GM19467 (cell line): ENCODE measurements at regions not wholly inside any gene's neighbourhood (a gene's known extent, or its start where the extent isn't known, plus 50 kb on each side); places are given as distances from the start of the nearest gene placed in this dataset.
"Not testable (repeated sequence)": the region's sequence is repeated elsewhere in the genome, so short reads cannot be mapped to it uniquely, and the experiment has no call there.

Experiments
- ATAC-seq: cut with Tn5 transposase; IDR thresholded peaks from one replicate; pipeline ENCODE4 v1.9.1; 2021; ENCODE audit warnings: mild to moderate bottlenecking, moderate library complexity; ENCODE audit not compliant: unreplicated experiment

GRCh38 chr2:199572571-199572970 lies 114.8 kb upstream of the SATB2 start:
- no peak for ATAC-seq

- no peak for ATAC-seq
Observed at GRCh38 chr2:199570934-199571333, 113.2 kb upstream of the SATB2 start.

DNA sequence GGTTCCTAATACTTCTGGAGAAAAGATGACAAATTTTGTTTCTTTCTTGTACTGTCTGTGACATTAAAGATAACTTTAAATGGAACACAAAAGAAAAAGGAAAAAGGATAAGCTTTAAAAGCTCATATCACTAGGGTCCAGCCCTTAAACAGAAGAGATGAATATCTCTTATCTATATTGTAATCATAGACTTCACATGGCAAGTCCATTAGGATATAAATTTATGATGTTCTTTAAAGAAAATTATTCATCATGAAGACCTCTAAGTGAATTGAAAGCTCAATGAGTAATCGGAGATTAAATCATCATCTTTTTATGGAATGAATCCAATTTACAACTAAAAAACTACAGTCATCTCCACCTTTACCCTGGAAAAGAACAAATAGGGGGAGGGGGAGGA lies 111.6 kb upstream of the SATB2 start:
- no peak for ATAC-seq

DNA sequence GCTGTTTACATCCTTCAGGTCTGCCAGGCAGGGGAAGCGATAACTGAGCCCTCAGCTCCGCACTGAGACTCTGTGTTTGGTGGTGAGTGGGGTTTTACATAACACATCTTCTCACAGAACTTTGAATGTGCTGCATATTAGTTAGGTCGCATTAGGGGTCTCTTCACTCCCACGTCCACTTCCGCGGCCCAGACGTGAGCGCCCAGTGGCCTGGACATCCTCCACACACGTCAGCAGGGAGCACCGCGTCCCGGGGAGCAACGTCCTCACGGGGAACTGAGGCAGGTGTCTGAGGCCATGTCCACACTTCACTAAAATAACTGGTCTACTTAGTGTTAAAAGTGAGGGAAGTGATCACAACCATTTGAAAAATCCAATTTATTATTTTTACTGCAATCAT lies 100.4 kb upstream of the SATB2 start:
- no peak for ATAC-seq

- ATAC-seq: no peak
Observed at GRCh38 chr2:199556527-199557285, 99.0 kb upstream of the SATB2 start.

DNA sequence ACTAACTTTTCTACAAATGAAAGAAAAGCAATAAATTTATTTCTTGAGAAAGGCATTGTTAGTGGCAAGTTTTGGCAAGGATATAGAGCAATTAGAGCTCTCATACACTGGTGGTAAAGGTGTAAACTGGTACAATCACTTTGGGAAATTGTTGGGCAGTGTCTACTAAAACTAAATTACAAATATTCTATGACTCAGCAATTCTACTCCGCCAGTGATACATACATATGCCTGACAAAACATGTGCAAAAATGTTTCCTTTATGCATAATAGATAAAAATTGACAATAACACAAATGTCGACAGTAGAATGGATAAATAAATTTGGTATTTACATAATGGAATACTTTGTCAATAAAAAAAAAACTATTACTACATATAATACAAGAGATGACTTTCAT lies 96.3 kb upstream of the SATB2 start:
- no peak for ATAC-seq

DNA sequence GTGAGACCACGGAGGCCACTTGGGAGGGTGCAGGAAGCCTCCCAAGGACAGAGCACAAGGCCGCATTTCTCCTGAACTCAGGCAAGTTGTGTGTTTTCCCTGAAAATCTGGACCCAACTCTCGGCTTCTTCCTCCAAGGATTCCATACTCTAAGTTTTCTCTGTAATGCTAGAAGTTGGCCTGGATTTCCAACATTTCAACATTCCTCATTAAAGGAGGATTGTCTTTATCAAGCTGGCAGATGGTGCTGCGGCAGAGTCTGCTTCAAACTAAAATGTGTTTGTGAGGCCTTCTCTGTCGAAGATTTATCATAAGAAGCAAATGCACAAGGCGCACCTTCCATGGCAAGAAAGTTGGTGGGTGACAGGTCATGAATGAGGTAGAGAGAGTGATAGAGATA lies 94.4 kb upstream of the SATB2 start:
- ATAC-seq: no peak

DNA sequence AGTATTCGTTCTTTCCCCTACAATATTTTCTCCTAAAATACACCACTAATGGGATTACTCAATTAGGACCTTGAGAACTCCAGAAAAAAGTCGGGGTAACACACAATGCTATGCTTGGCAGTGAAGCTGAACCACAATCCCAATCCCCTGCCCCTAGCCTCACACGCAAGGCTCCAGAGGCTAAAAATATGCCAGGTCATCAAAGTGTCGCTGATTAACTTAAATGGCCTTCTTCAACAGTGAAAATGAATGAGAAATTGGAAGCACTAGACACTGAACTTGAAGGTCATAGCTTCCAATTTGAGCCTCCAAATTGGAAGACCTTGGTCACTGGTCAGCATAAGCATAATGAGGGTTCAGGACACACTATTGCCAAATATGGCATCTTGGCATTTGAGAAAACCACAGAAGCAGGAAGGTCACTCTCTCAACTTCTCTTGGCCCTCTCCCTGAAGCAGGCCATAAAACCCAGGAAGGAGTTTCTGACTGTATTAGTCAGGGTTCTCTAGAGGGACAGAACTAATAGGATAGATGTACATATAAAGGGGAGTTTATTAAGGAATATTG lies 86.0 kb upstream of the SATB2 start:
- no peak for ATAC-seq

- ATAC-seq: no peak
Observed at GRCh38 chr2:199535445-199536177, 77.9 kb upstream of the SATB2 start.

DNA sequence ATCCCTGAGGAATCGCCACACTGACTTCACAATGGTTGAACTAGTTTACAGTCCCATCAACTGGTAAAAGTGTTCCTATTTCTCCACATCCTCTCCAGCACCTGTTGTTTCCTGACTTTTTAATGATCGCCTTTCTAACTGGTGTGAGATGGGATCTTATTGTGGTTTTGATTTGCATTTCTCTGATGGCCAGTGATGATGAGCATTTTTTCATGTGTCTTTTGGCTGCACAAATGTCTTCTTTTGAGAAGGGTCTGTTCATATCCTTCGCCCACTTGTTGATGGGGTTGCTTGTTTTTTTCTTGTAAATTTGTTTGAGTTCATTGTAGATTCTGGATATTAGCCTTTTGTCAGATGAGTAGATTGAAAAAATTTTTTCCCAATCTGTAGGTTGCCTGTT lies 76.1 kb upstream of the SATB2 start:
- not testable (repeated sequence) for ATAC-seq

GRCh38 chr2:199527071-199527470 lies 69.3 kb upstream of the SATB2 start:
- no peak for ATAC-seq

- ATAC-seq: no peak
Observed at GRCh38 chr2:199524689-199525574, 67.2 kb upstream of the SATB2 start.

- peak; percentile 89 for ATAC-seq
Observed at GRCh38 chr2:199509403-199509802, 51.7 kb upstream of the SATB2 start.
